H1 (cell line): ENCODE measurements at regions not wholly inside any gene's neighbourhood (a gene's known extent, or its start where the extent isn't known, plus 50 kb on each side); places are given as distances from the start of the nearest gene placed in this dataset.

Experiments
- CTCF ChIA-PET: fragments of 300-600 bp; sonication (Branson Sonifier 250); formaldehyde crosslinking; loops from one replicate; lab custom pipeline; 2021; ENCODE audit not compliant: partially characterized antibody; lab: Charles Lee
- POLR2A ChIA-PET: fragments of 300-600 bp; sonication (Branson Sonifier 250); formaldehyde crosslinking; loops from one replicate; lab custom pipeline; 2021; ENCODE audit warnings: inconsistent platforms; ENCODE audit not compliant: partially characterized antibody; lab: Charles Lee
- DNase-seq, 2 experiments: peaks; one replicate each; pipeline versions ENCODE4 v3.0.0 to v3.0.0-alpha.2; 2010 to 2022; ENCODE audit warnings: low spot score in 2 of 2, low read depth in 1 of 2, mixed read lengths in 1 of 2
- FAIRE-seq: peaks from 2 replicates; lab custom pipeline; 2011; peaks lifted over from hg19 to GRCh38; lab: Jason Lieb, UNC
- H2AFZ ChIP-seq: 2 replicates; pipeline ENCODE4 v1.8.1; 2012; ENCODE audit warnings: low read length, inconsistent platforms
- H2AK5ac ChIP-seq: 2 replicates; pipeline ENCODE4 v1.6.1; 2013; ENCODE audit warnings: low read depth, low read length
- H2BK120ac ChIP-seq: replicated peaks from 2 replicates; pipeline ENCODE3; 2013; ENCODE audit warnings: low read depth, low read length, inconsistent platforms
- H2BK12ac ChIP-seq: 2 replicates; pipeline ENCODE4 v1.6.1; 2013; ENCODE audit warnings: low read depth, low read length
- H2BK15ac ChIP-seq: 2 replicates; pipeline ENCODE4 v1.6.1; 2013; ENCODE audit warnings: low read length
- H2BK20ac ChIP-seq: 2 replicates; pipeline ENCODE4 v1.6.1; 2013; ENCODE audit warnings: low read length
- H2BK5ac ChIP-seq: 2 replicates; pipeline ENCODE4 v1.6.1; 2013; ENCODE audit warnings: low read depth, low read length
- H3K14ac ChIP-seq: 2 replicates; pipeline ENCODE4 v1.6.1; 2013; ENCODE audit warnings: inconsistent platforms; ENCODE audit not compliant: insufficient read length
- H3K18ac ChIP-seq: 2 replicates; pipeline ENCODE4 v1.6.1; 2013; ENCODE audit warnings: low read length; ENCODE audit errors: extremely low read depth
- H3K23ac ChIP-seq: 2 replicates; pipeline ENCODE4 v1.6.1; 2013; ENCODE audit warnings: inconsistent platforms; ENCODE audit not compliant: insufficient read length
- H3K23me2 ChIP-seq: 2 replicates; pipeline ENCODE4 v1.6.1; 2013; ENCODE audit warnings: low read depth, low read length
- H3K27ac ChIP-seq: 2 replicates; pipeline ENCODE4 v1.6.1; 2011; ENCODE audit warnings: low read depth, low read length, inconsistent platforms
- H3K27me3 ChIP-seq, 4 experiments: replicated peaks in 1 of 4; 1 replicate in 1 of 4; 2 replicates in 3 of 4; pipeline versions ENCODE4 v1.6.1 to v1.8.1; 2011 to 2013; ENCODE audit warnings: low read length in 3 of 4, mild to moderate bottlenecking in 3 of 4, inconsistent platforms in 2 of 4, mixed read lengths in 2 of 4, moderate library complexity in 1 of 4; ENCODE audit not compliant: control insufficient read depth in 3 of 4, insufficient read depth in 3 of 4; ENCODE audit errors: extremely low read depth in 1 of 4
- H3K36me3 ChIP-seq, 4 experiments: 2 replicates each; pipeline versions ENCODE4 v1.6.1 to v1.8.1; 2011 to 2013; ENCODE audit warnings: mild to moderate bottlenecking in 4 of 4, low read length in 3 of 4, moderate library complexity in 2 of 4, control low read depth in 1 of 4, inconsistent platforms in 1 of 4; ENCODE audit not compliant: insufficient read depth in 4 of 4, control insufficient read depth in 2 of 4
- H3K4ac ChIP-seq: replicated peaks from 2 replicates; pipeline ENCODE3; 2013; ENCODE audit warnings: low read length, low read depth, mixed read lengths, inconsistent platforms; ENCODE audit not compliant: insufficient read length
- H3K4me1 ChIP-seq, 4 experiments: replicated peaks in 1 of 4; 1 replicate in 1 of 4; 2 replicates in 3 of 4; pipeline versions ENCODE4 v1.6.1 to v1.8.1; 2011 to 2013; ENCODE audit warnings: low read length in 3 of 4, inconsistent platforms in 2 of 4, mixed read lengths in 1 of 4; ENCODE audit not compliant: insufficient read depth in 4 of 4, control insufficient read depth in 3 of 4
- H3K4me2 ChIP-seq, 2 experiments: 2 replicates each; pipeline versions ENCODE4 v1.6.1 to v1.8.1; 2011 to 2013; ENCODE audit warnings: low read depth in 2 of 2, low read length in 2 of 2, control low read depth in 1 of 2, inconsistent platforms in 1 of 2, mild to moderate bottlenecking in 1 of 2; ENCODE audit not compliant: insufficient read depth in 1 of 2
- H3K4me3 ChIP-seq, 4 experiments: fragments of 200-600, 300-600 bp in 1 of 4; sonication (generic), shearing (Covaris generic), sonication (Bioruptor Twin) in 1 of 4; 2 replicates each; pipeline versions ENCODE4 v1.5.1 to v1.8.1; 2011 to 2016; ENCODE audit warnings: low read length in 4 of 4, low read depth in 3 of 4, control low read depth in 2 of 4, inconsistent platforms in 2 of 4, mild to moderate bottlenecking in 2 of 4, mixed read lengths in 1 of 4, moderate library complexity in 1 of 4; ENCODE audit not compliant: insufficient read depth in 2 of 4; ENCODE audit errors: extremely low read depth in 1 of 4
- H3K56ac ChIP-seq: replicated peaks from 2 replicates; pipeline ENCODE3; 2013; ENCODE audit warnings: low read depth, mild to moderate bottlenecking, mixed read lengths, low read length, inconsistent platforms; ENCODE audit not compliant: insufficient read length
- H3K79me1 ChIP-seq: 2 replicates; pipeline ENCODE4 v1.6.1; 2013; ENCODE audit warnings: low read depth, low read length, control low read depth
- H3K79me2 ChIP-seq, 2 experiments: 2 replicates each; pipeline versions ENCODE4 v1.6.1 to v1.8.1; 2012 to 2013; ENCODE audit warnings: low read length in 2 of 2, mild to moderate bottlenecking in 2 of 2, inconsistent platforms in 1 of 2; ENCODE audit not compliant: insufficient read depth in 2 of 2, control insufficient read depth in 1 of 2
- H3K9ac ChIP-seq, 4 experiments: replicated peaks in 1 of 4; 1 replicate in 1 of 4; 2 replicates in 3 of 4; pipeline versions ENCODE4 v1.6.1 to v1.8.1; 2011 to 2013; ENCODE audit warnings: low read depth in 3 of 4, low read length in 3 of 4, control low read depth in 2 of 4, mild to moderate bottlenecking in 2 of 4, moderate library complexity in 2 of 4, inconsistent platforms in 1 of 4; ENCODE audit errors: extremely low read depth in 1 of 4
- H3K9me3 ChIP-seq, 2 experiments: 2 replicates each; pipeline versions ENCODE4 v1.6.1 to v1.8.1; 2012 to 2013; ENCODE audit warnings: mild to moderate bottlenecking in 2 of 2, moderate library complexity in 2 of 2, control low read depth in 1 of 2, inconsistent platforms in 1 of 2, low read depth in 1 of 2, low read length in 1 of 2, mixed read lengths in 1 of 2; ENCODE audit not compliant: insufficient read depth in 2 of 2
- H4K20me1 ChIP-seq, 2 experiments: replicated peaks in 1 of 2; 2 replicates each; pipeline versions ENCODE3 to v1.8.1; 2011 to 2013; ENCODE audit warnings: inconsistent platforms in 2 of 2, low read length in 2 of 2, mild to moderate bottlenecking in 1 of 2; ENCODE audit not compliant: insufficient read depth in 2 of 2, control insufficient read depth in 1 of 2
- H4K5ac ChIP-seq: 2 replicates; pipeline ENCODE4 v1.6.1; 2013; ENCODE audit warnings: low read length, low read depth, mixed read lengths, inconsistent platforms; ENCODE audit not compliant: insufficient read length
- H4K8ac ChIP-seq: 2 replicates; pipeline ENCODE4 v1.8.0; 2013; ENCODE audit warnings: mild to moderate bottlenecking, moderate library complexity, low read length, inconsistent platforms; ENCODE audit not compliant: insufficient read depth; ENCODE audit errors: extremely low read depth
- H4K91ac ChIP-seq: replicated peaks from 2 replicates; pipeline ENCODE3; 2013; ENCODE audit warnings: low read length, mixed read lengths, inconsistent platforms; ENCODE audit not compliant: insufficient read length
- ATF3 ChIP-seq: IDR thresholded peaks from 2 replicates; pipeline ENCODE4 v1.6.1; 2011; ENCODE audit warnings: low read depth, mild to moderate bottlenecking, low read length; ENCODE audit not compliant: insufficient read depth
- CHD2 ChIP-seq: IDR thresholded peaks from 2 replicates; pipeline ENCODE4 v1.6.1; 2012; ENCODE audit warnings: low read length, improper control_type of control experiment
- HDAC2 ChIP-seq, 2 experiments: fragments of 300-600 bp in 1 of 2; sonication (generic) in 1 of 2; IDR thresholded peaks; 2 replicates each; pipeline ENCODE4 v1.6.1; 2011 to 2012; ENCODE audit warnings: low read depth in 2 of 2, low read length in 2 of 2, mild to moderate bottlenecking in 2 of 2, moderate library complexity in 2 of 2, borderline replicate concordance in 1 of 2, inconsistent platforms in 1 of 2
- KDM4A ChIP-seq: IDR thresholded peaks from one replicate; pipeline ENCODE4 v1.7.1; 2012; ENCODE audit warnings: low read depth, mild to moderate bottlenecking, moderate library complexity, low read length, inconsistent platforms; ENCODE audit not compliant: severe bottlenecking
- MAFK ChIP-seq: IDR thresholded peaks from 2 replicates; pipeline ENCODE4 v1.6.1; 2012; ENCODE audit warnings: low read depth, mild to moderate bottlenecking, improper control_type of control experiment, low read length
- SP4 ChIP-seq: IDR thresholded peaks from 2 replicates; pipeline ENCODE4 v1.6.1; 2012; ENCODE audit warnings: low read length, inconsistent platforms
- TBP ChIP-seq: IDR thresholded peaks from 2 replicates; pipeline ENCODE4 v1.6.1; 2011; ENCODE audit warnings: low read depth, low read length, improper control_type of control experiment
- WGBS, 2 experiments: shearing (Covaris generic) in 1 of 2; methylation state at CpG; one replicate each; pipeline versions ENCODE4 v1.1.6 to v1.1.7; 2013 to 2015; ENCODE audit warnings: low lambda C conversion rate in 2 of 2, mixed read lengths in 2 of 2, inconsistent platforms in 1 of 2, low coverage in 1 of 2, missing lambda C conversion rate in 1 of 2; ENCODE audit not compliant: insufficient replicate concordance in 2 of 2, insufficient coverage in 1 of 2, insufficient read length in 1 of 2; ENCODE audit errors: extremely low coverage in 1 of 2, missing lambda C conversion rate in 1 of 2; 5-methylcytosine and 5-hydroxymethylcytosine counted together

DNA sequence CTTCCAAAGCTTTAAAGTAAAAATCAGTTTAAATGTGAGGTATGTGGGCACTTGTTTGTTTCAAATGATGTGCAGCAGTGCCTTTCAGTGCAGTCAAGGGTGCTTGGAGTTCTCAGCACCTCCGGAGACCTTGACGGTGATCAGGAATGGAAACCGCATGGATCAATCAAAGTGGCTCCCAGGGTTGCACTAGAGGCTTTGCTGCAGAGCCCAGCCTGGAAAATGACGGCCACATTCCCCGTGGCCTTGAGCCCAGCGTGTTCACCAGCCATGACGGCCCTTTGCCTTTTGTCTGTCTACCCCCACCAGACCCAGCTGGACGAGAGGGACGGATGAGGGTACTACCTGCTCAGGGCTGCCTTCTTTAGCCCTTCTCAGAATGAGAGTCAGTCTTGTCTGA is 320.0 kb downstream of the TEX29 start:
- no peaks in the 10 kb centered on the region for H3K79me2 ChIP-seq
- ChIA-PET CTCF (interaction anchor here (1.4 kb wide), 1 partner anchor 10 kb away, joined by 5 read pairs; no protein-coding TSS in a partner anchor), POLR2A (no interaction called here)
- H2AFZ ChIP-seq = no peak overlapping the region
- H2BK5ac ChIP-seq = no peak overlapping the region
- no peak overlapping the region for H2BK20ac ChIP-seq
- no peak overlapping the region for H2BK120ac ChIP-seq
- H3K18ac ChIP-seq = no peak overlapping the region
- no peaks in the 10 kb centered on the region for H3K79me1 ChIP-seq
- no peak for DNase-seq
- H4K5ac ChIP-seq = no peak overlapping the region
- H3K23ac ChIP-seq = no peak overlapping the region
- H3K36me3 ChIP-seq = no peaks in the 10 kb centered on the region
- no peak for FAIRE-seq
- no peak overlapping the region for H4K91ac ChIP-seq
- H4K8ac ChIP-seq = no peak overlapping the region; the same call in 1 of the 2 replicates
- TF ChIP-seq ATF3 = no peak
- no peak for TF ChIP-seq HDAC2 (IDR thresholded peaks at IDR 0.05; ENCODE audit: borderline replicate concordance in 1 of 2, low read depth in 2 of 2, low read length in 2 of 2)
- TF ChIP-seq KDM4A = no peak
- TF ChIP-seq SP4 = no peak
- no peak for TF ChIP-seq CHD2
- TF ChIP-seq MAFK = no peak
- no peak for TF ChIP-seq TBP
- no peak overlapping the region for H2BK15ac ChIP-seq
- no peaks in the 10 kb centered on the region for H4K20me1 ChIP-seq
- H3K4me3 ChIP-seq = no peak overlapping the region
- no peak overlapping the region for H3K9ac ChIP-seq
- no peak overlapping the region for H3K4ac ChIP-seq
- H3K56ac ChIP-seq = no peak overlapping the region
- H3K9me3 ChIP-seq = no peaks in the 10 kb centered on the region
- no peak overlapping the region for H2BK12ac ChIP-seq
- no peak overlapping the region for H3K4me2 ChIP-seq
- no peak overlapping the region for H3K27ac ChIP-seq
- H3K4me1 ChIP-seq = peaks cover 0 to 11% (median 4%) of the 10 kb centered on the region in 4 experiments; a peak in 3 of 7 replicates
- no peaks in the 10 kb centered on the region for H3K23me2 ChIP-seq
- no peak overlapping the region for H3K14ac ChIP-seq
- no peaks in the 10 kb centered on the region; a peak in 1 of 7 replicates for H3K27me3 ChIP-seq
- H2AK5ac ChIP-seq = no peak overlapping the region
- WGBS, 2 experiments = 84% methylated on average over 9 of the region's 9 CpGs; no CpG with 5 or more reads in 1 of the 2 experiments
